Left ventricle myocardium inferior (tissue), 1 donor: ENCODE measurements at regions not wholly inside any gene's neighbourhood (a gene's known extent, or its start where the extent isn't known, plus 50 kb on each side); places are given as distances from the start of the nearest gene placed in this dataset.
"Not testable (repeated sequence)": the region's sequence is repeated elsewhere in the genome, so short reads cannot be mapped to it uniquely, and the experiment has no call there.

Experiments used
- DNase-seq: peaks from one replicate; pipeline ENCODE4 v3.0.0-alpha.2; 2020
- H3K27ac ChIP-seq: fragments of 200-600 bp; replicated peaks from 2 replicates; pipeline ENCODE4 v1.8.0; 2021
- H3K27me3 ChIP-seq: fragments of 200-600 bp; 2 replicates; pipeline ENCODE4 v1.8.0; 2021; ENCODE audit warnings: low read depth
- H3K36me3 ChIP-seq: fragments of 200-600 bp; 2 replicates; pipeline ENCODE4 v1.8.0; 2021
- H3K4me1 ChIP-seq: fragments of 200-600 bp; 2 replicates; pipeline ENCODE4 v1.8.0; 2021
- H3K4me3 ChIP-seq: fragments of 200-600 bp; 2 replicates; pipeline ENCODE4 v1.8.0; 2021; ENCODE audit warnings: mild to moderate bottlenecking, moderate library complexity
- H3K9me3 ChIP-seq: fragments of 200-600 bp; replicated peaks from 2 replicates; pipeline ENCODE4 v1.8.0; 2021
- CTCF ChIP-seq: fragments of 200-600 bp; IDR thresholded peaks from 2 replicates; pipeline ENCODE4 v1.8.0; 2021; ENCODE audit warnings: antibody characterized with exemption, mild to moderate bottlenecking, borderline replicate concordance
- intact Hi-C: fragments of 100-400 bp; cut with micrococcal nuclease; formaldehyde crosslinking; loops from one replicate; pipeline ENCODE4 v1.11.0; 2022
- donor health status: DM: no; HTN: yes; CAD: no; lungs with severe emphysema.

DNA sequence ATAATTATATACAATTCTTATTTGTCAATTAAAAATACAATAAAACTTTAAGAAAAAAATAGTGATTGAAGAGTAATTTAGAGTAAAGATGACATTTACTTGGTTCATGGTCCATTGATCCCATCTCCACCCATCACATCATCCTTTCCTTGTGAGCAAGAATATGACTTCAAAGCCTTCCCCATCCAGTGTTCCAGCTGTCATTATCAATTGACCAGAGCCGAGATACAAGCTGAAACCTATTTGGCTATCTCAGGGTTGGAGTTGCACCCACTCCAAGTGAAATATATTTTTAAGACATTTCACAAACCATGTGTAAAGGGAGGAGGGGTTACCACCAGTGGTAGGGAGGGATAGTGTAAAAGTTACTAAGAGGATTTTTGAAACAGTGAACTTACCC is 428.9 kb upstream of the C1orf87 start:
- Histone ChIP-seq H3K27ac (no peak overlapping the region), H3K36me3 (no peaks in the 10 kb centered on the region), H3K27me3 (no peaks in the 10 kb centered on the region), H3K4me3 (no peak overlapping the region), H3K9me3 (peaks cover 41% of the 10 kb centered on the region), H3K4me1 (no peaks in the 10 kb centered on the region)
- intact Hi-C loops: no loop called here
- no peak for DNase-seq
- TF ChIP-seq CTCF: no peak

- DNase-seq, intact Hi-C loops, H3K27ac ChIP-seq, H3K9me3 ChIP-seq, H3K4me3 ChIP-seq, H3K4me1 ChIP-seq, H3K36me3 ChIP-seq, H3K27me3 ChIP-seq: not testable (repeated sequence)
These were observed 416.4 kb upstream of the C1orf87 start for GRCh38 chr1:60489916-60490480.

DNA sequence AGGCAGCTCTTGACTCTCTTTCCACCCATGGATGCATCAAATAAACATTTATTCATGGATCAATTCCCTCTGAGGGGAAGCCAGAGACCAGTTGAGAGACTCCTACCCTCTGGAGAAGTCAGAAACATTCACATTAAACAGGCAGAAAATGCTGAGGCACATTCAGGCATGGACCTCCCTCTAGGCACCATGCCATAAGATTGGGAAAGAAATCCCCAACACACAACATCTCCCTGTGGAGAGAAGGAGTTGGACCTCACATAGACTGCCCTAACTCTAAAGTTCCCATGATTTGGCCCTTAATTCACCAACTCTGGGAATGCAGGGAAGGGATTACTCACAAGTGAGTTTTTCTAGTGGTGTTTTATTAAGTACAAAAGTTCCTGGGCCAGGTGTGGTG is 415.3 kb upstream of the C1orf87 start:
- Histone ChIP-seq H3K27ac (no peak overlapping the region), H3K4me3 (no peak overlapping the region), H3K36me3 (no peaks in the 10 kb centered on the region), H3K4me1 (no peaks in the 10 kb centered on the region), H3K9me3 (no peaks in the 10 kb centered on the region), H3K27me3 (no peaks in the 10 kb centered on the region)
- intact Hi-C loops: no loop called here
- no peak for DNase-seq
- no peak for TF ChIP-seq CTCF

DNA sequence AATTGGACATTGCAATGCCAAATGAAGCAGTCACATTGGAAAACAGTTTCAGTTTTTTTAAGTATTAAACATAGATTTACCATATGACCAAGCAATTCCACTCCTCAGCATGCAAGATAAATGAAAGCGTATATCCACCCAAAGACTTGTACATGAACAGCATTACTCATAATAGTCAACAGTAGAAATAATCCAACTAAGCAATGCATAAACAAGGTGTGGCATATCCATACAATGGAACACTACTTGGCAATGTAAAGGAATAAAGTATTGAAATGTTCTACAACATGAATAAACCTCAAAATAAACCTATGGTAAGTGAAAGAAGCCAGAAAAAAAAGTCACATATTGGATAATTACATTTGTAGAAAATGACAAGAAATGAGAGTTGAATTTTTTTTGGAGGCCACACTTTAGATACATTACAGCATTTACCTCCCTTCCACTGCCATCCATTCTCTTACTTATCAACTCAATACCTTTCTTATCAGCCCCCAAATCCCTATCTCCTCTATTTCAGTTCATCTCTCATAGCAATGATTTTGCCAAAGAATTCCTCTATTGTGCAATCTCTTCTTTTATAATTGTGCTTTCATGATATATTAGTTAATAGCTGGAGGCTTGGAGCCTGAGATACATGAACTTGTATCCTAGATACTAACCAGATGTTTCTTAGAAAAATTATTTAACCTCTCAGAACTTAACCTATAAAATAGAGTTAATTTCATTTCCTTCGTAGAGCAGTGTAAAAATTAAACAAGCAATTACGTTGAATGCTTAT is 414.2 kb upstream of the C1orf87 start:
- no peaks in the 10 kb centered on the region for H3K27me3 ChIP-seq
- H3K36me3 ChIP-seq: no peaks in the 10 kb centered on the region
- no peak overlapping the region for H3K4me3 ChIP-seq
- intact Hi-C loops: no loop called here
- no peak overlapping the region for H3K27ac ChIP-seq
- no peak for DNase-seq
- no peaks in the 10 kb centered on the region for H3K9me3 ChIP-seq
- no peak for TF ChIP-seq CTCF
- no peaks in the 10 kb centered on the region for H3K4me1 ChIP-seq

DNA sequence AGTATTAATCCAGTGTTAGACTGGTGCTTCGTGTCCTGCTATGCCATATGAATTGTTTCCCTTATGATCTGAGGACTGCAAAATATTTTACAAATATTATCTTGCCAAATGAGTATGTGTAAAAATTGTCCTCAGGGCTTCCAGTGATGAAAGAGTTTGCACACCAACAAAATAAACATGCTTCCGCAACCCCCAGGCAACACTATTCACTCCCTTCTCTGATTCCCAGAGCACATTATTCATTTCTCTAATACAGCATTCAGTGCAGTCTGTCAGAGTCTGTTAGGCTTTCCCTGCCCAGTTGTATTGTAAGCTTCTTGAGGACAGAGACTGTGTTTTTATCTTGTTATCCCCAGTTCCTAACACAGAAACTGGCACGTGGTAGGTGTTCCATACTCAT is 409.9 kb upstream of the C1orf87 start:
- TF ChIP-seq CTCF: no peak
- intact Hi-C loops: no loop called here
- no peak for DNase-seq

GRCh38 chr1:60470246-60470645 is 396.7 kb upstream of the C1orf87 start:
- no peaks in the 10 kb centered on the region for H3K9me3 ChIP-seq

More for the DNA sequence above, 409.9 kb upstream of the C1orf87 start:
- Histone ChIP-seq H3K27me3 (no peaks in the 10 kb centered on the region), H3K27ac (no peak overlapping the region), H3K36me3 (no peaks in the 10 kb centered on the region), H3K9me3 (peaks cover 11% of the 10 kb centered on the region), H3K4me1 (no peaks in the 10 kb centered on the region), H3K4me3 (no peak overlapping the region)

More at GRCh38 chr1:60470246-60470645, 396.7 kb upstream of the C1orf87 start:
- Histone ChIP-seq H3K4me3 (no peak overlapping the region), H3K36me3 (no peaks in the 10 kb centered on the region), H3K27ac (no peak overlapping the region), H3K4me1 (no peaks in the 10 kb centered on the region), H3K27me3 (no peaks in the 10 kb centered on the region)
- TF ChIP-seq CTCF: no peak
- intact Hi-C loops: no loop called here
- DNase-seq: no peak
